Activated T-helper 2 cell treated with anti-CD3 and anti-CD28 coated beads, Interferon-gamma antibody, Interleukin-2, Interleukin-4, amounts not matched to agents 10 μg/mL and 5 μg/mL and 100 μg/mL, durations not matched to agents 14 hours and 24 hours and 36 hours (primary cell): ENCODE measurements at regions not wholly inside any gene's neighbourhood (a gene's known extent, or its start where the extent isn't known, plus 50 kb on each side); places are given as distances from the start of the nearest gene placed in this dataset.

Experiments
- DNase-seq: peaks from one replicate; pipeline ENCODE4 v3.0.0; 2021; ENCODE audit warnings: low spot score
- H3K27ac Mint-ChIP-seq: one replicate; pipeline ENCODE4 v1.8.0; 2021; ENCODE audit warnings: mixed read lengths
- H3K27me3 Mint-ChIP-seq: one replicate; pipeline ENCODE4 v1.8.0; 2021; ENCODE audit warnings: low read depth, mixed read lengths
- H3K36me3 Mint-ChIP-seq: one replicate; pipeline ENCODE4 v1.8.0; 2021; ENCODE audit warnings: low read depth, mixed read lengths
- H3K4me1 Mint-ChIP-seq: one replicate; pipeline ENCODE4 v1.8.0; 2021; ENCODE audit warnings: low read depth, mixed read lengths
- H3K4me3 Mint-ChIP-seq: one replicate; pipeline ENCODE4 v1.8.0; 2021; ENCODE audit warnings: low read depth, mild to moderate bottlenecking, moderate library complexity, mixed read lengths
- H3K9me3 Mint-ChIP-seq: one replicate; pipeline ENCODE4 v1.8.0; 2021; ENCODE audit warnings: mixed read lengths
- intact Hi-C: fragments of 100-400 bp; cut with micrococcal nuclease; formaldehyde crosslinking; loops from one replicate; pipeline ENCODE4 v1.15.1; 2023

DNA sequence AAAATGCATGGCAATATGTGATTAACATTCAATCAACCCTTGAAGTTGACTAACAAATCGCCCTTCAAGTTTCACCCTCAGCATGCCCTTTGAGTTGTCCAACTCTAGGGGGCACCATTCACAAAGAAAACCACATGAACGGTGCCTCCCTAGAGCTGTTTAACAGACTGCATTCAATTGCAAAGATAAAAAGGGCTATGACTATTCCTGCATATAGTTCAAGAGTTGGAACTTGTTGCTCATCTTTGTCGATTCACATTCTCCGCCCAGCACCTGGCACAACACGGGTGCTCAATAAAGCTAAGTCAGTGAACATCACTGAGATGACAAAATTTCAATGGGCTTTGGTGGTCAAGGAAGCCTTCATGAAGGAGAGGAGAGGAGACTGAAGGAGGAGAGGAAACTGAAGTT, 69.6 kb upstream of the SLC30A5 start:
- intact Hi-C loops: no loop called here
- Mint-ChIP-seq H3K9me3 (no peaks in the 10 kb centered on the region), H3K4me1 (peaks cover 2% of the 10 kb centered on the region), H3K27ac (no peak overlapping the region), H3K4me3 (no peak overlapping the region), H3K36me3 (no peaks in the 10 kb centered on the region), H3K27me3 (peaks cover 23% of the 10 kb centered on the region)
- no peak for DNase-seq

DNA sequence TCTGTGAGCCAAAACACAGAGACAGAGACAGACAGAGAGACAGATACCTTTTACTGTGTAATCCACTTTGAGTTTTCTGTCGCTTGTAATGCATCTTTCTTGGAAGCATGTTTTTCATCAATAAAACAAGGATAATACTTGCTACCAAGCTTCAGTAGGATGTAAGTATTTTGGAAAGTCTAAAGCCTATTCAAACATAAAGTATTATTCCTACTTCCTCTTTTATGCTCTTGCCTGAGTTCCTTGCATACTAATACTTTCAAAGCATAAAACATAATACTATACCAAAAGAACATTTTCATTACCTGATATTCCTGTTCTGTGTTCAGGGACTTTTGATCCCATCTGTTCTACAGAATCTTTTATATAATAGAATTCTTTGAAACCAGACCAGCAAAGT, 64.5 kb upstream of the SLC30A5 start:
- H3K9me3 Mint-ChIP-seq: no peaks in the 10 kb centered on the region
- no peak overlapping the region for H3K4me3 Mint-ChIP-seq
- H3K27ac Mint-ChIP-seq: no peak overlapping the region
- peaks cover 1% of the 10 kb centered on the region for H3K4me1 Mint-ChIP-seq
- intact Hi-C loops: no loop called here
- peaks cover 25% of the 10 kb centered on the region for H3K27me3 Mint-ChIP-seq
- DNase-seq: no peak
- H3K36me3 Mint-ChIP-seq: no peaks in the 10 kb centered on the region

DNA sequence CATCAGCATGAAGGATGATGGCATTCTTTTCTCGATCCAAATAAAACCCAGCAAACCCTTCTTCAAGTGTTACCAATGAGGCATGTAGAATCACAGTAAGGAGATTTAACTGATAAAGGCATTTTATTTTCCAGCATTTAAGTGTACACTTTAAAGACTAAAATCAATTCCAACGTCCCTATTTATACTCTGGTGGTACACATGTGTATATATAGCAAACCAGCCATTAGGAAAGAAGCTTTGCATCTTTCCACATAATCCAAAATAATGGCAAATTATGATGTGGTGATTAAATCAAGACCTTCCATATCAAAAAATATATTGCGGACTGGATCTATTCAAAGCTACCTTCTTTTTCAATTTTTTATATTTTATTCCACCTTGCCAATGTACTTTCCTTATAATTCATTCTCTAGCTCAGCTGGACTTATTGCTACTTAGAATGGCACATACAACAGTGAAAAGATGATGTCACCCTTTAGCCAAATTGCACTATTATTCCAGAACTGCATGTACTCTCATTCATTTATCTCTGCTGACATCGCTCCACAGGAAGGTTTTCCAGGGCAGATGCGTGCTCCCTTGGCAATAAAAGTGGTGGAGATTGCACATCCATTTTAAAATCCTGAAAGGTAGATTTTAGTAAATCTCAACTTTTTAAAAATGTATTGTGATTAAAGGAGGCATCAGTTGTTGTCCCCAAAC, 63.3 kb upstream of the SLC30A5 start:
- H3K27me3 Mint-ChIP-seq: peaks cover 21% of the 10 kb centered on the region
- H3K4me1 Mint-ChIP-seq: no peaks in the 10 kb centered on the region
- intact Hi-C loops: no loop called here
- no peaks in the 10 kb centered on the region for H3K36me3 Mint-ChIP-seq
- no peaks in the 10 kb centered on the region for H3K9me3 Mint-ChIP-seq
- H3K4me3 Mint-ChIP-seq: no peak overlapping the region
- no peak for DNase-seq
- H3K27ac Mint-ChIP-seq: no peak overlapping the region

DNA sequence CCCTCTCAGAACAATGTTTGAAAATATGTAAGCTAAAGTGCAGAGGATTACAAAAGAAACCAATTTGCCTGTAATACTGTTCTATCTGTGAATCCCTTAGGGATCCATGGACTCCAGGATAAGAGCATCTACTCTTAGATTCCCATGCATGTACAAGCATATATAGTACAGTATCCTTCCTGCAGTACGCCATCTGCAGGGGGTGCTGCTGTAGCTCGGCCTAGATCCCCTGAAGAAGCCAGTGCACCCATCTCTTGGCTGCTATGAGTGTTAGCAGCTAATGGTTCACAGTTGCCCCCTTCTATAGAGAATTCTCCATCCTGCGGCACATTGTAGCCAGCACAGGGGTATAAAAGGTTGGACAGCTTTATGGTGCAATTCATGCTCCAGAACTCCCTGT, 61.8 kb upstream of the SLC30A5 start:
- Mint-ChIP-seq H3K4me1 (no peaks in the 10 kb centered on the region), H3K27ac (no peak overlapping the region), H3K27me3 (peaks cover 23% of the 10 kb centered on the region), H3K4me3 (no peak overlapping the region), H3K36me3 (no peaks in the 10 kb centered on the region), H3K9me3 (no peaks in the 10 kb centered on the region)
- no peak for DNase-seq
- intact Hi-C loops: no loop called here

DNA sequence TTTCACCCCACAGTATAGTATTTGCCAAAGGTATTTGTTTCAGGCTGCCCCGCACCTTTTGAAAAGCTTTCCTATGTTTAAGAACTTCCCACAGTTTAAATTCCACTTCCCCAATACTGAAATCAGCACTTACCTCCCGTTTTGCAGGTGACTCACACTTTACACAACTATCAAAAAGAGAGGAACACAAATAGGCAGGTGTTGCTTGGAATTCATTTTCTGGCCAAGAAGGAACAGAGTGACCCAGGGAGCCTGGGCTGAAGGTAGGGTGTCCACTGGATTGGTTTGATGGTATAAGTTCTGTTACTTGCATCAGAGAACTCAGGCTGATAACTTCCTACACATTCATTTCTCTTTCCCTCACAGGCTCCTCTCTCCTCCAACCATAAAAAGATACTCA, 60.1 kb upstream of the SLC30A5 start:
- H3K36me3 Mint-ChIP-seq: no peaks in the 10 kb centered on the region
- no peak overlapping the region for H3K4me3 Mint-ChIP-seq
- H3K27ac Mint-ChIP-seq: no peak overlapping the region
- peaks cover 22% of the 10 kb centered on the region for H3K27me3 Mint-ChIP-seq
- no peak for DNase-seq
- no peaks in the 10 kb centered on the region for H3K9me3 Mint-ChIP-seq
- H3K4me1 Mint-ChIP-seq: no peaks in the 10 kb centered on the region
- intact Hi-C loops: no loop called here

DNA sequence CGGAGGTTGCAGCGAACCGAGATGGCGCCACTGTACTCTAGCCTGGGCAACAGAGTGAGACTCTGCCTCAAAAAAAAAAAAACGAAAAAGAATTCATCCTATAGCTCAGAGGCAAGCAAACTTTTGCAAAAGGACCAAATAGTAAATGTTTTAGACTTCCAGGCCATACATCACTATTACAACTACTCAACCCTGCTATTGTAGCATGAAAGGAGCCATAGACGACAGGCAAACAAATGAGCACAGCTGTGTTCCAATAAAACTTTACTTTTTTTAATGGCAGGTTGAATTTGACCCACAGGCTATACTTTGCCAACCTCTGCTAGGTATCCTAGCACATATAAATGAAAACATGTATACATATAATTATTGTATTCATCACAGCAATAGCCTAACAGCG, 58.9 kb upstream of the SLC30A5 start:
- no peak overlapping the region for H3K4me3 Mint-ChIP-seq
- DNase-seq: no peak
- no peaks in the 10 kb centered on the region for H3K36me3 Mint-ChIP-seq
- no peaks in the 10 kb centered on the region for H3K9me3 Mint-ChIP-seq
- no peak overlapping the region for H3K27ac Mint-ChIP-seq
- H3K4me1 Mint-ChIP-seq: no peaks in the 10 kb centered on the region
- intact Hi-C loops: no loop called here
- H3K27me3 Mint-ChIP-seq: peaks cover 15% of the 10 kb centered on the region

DNA sequence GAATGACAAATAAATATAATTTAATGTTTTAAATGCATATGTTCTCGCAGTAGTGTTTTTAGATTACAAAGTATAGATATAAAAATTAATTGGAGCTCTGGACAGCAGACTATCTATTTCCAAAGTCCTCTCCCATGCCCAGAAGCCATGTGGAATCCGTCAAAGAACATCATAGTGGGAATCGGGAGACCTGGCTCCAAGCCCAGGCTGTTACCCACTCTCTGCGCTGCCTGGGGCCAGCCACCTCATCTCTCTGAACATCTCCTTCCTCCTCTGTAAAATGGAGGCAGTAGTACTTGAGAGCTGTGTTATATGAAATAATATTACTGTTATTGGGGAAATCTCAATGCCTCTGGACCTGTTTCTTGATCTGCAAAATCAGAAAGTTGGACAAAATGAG, 58.1 kb upstream of the SLC30A5 start:
- Mint-ChIP-seq H3K27me3 (peaks cover 12% of the 10 kb centered on the region), H3K36me3 (no peaks in the 10 kb centered on the region), H3K4me3 (no peak overlapping the region), H3K4me1 (no peaks in the 10 kb centered on the region), H3K27ac (no peak overlapping the region), H3K9me3 (no peaks in the 10 kb centered on the region)
- intact Hi-C loops: no loop called here
- no peak for DNase-seq

DNA sequence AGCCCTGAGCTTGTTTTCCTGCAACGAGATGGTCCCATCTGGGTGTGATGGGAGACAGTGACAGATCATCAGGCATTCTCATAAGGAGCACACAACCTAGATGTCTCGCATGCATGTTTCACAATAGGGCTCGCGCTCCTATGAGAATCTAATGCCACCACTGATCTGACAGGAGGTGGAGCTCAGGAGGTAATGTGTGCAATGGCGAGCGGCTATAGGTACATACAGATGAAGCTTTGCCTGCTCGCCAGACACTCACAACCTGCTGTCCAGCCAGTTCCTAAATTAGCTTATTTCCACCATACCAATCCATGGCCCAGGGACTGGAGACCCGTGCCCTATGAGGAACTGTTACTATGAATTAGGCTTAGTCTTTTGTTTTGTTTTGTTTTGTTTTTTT, 55.3 kb upstream of the SLC30A5 start:
- Mint-ChIP-seq H3K4me3 (no peak overlapping the region), H3K27me3 (peaks cover 5% of the 10 kb centered on the region), H3K36me3 (no peaks in the 10 kb centered on the region), H3K9me3 (no peaks in the 10 kb centered on the region), H3K4me1 (peaks cover 9% of the 10 kb centered on the region), H3K27ac (no peak overlapping the region)
- DNase-seq: no peak
- intact Hi-C loops: no loop called here

DNA sequence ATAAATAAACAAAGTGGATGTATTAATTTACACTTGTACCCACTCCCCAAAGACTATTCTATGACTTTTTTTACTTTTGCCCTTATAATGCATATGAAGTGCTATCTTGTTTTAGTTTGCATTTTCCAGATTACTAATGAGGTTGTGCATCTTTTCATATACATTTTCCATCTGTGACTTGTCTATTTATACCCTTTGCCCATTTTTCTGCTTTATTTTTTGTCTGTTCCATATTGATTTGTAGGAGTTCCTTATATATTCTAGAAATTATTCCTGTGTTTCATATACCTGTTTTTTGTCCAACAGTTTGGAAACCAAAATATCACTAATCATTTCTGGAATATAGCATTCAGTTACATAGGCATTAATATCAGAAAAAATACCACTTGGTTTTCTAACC, 54.0 kb upstream of the SLC30A5 start:
- peaks cover 16% of the 10 kb centered on the region for H3K4me1 Mint-ChIP-seq
- no peak overlapping the region for H3K27ac Mint-ChIP-seq
- H3K27me3 Mint-ChIP-seq: peaks cover 5% of the 10 kb centered on the region
- no peaks in the 10 kb centered on the region for H3K36me3 Mint-ChIP-seq
- intact Hi-C loops: loop anchor here (5.0 kb wide), 1 partner anchor 52 kb away; the partner anchor contains the start of gene SLC30A5
- no peaks in the 10 kb centered on the region for H3K9me3 Mint-ChIP-seq
- no peak for DNase-seq
- H3K4me3 Mint-ChIP-seq: no peak overlapping the region

DNA sequence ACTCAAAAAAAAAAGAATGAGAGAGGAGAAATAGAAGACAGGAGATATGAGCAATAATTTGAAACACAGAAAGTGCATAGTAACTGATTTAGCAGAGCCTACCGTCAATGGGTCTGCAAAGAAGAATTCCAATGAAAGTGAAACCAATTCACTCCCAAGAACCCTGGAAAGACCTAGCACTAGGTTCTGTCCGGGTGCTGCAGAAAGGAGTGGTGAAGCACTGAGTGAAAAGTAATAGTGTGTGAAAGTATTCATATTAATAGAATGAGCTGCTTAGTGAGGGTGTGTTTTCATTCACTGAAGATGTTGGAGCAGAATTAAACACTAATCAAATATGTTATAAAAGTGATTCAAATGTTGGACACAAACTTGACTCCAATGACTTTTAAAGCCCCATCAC, 51.3 kb upstream of the SLC30A5 start:
- Mint-ChIP-seq H3K4me1 (peaks cover 19% of the 10 kb centered on the region), H3K9me3 (no peaks in the 10 kb centered on the region), H3K4me3 (no peak overlapping the region), H3K36me3 (no peaks in the 10 kb centered on the region), H3K27ac (no peak overlapping the region), H3K27me3 (no peaks in the 10 kb centered on the region)
- DNase-seq: no peak
- intact Hi-C loops: loop anchor here (5.0 kb wide), 1 partner anchor 50 kb away; the partner anchor contains the start of gene SLC30A5

DNA sequence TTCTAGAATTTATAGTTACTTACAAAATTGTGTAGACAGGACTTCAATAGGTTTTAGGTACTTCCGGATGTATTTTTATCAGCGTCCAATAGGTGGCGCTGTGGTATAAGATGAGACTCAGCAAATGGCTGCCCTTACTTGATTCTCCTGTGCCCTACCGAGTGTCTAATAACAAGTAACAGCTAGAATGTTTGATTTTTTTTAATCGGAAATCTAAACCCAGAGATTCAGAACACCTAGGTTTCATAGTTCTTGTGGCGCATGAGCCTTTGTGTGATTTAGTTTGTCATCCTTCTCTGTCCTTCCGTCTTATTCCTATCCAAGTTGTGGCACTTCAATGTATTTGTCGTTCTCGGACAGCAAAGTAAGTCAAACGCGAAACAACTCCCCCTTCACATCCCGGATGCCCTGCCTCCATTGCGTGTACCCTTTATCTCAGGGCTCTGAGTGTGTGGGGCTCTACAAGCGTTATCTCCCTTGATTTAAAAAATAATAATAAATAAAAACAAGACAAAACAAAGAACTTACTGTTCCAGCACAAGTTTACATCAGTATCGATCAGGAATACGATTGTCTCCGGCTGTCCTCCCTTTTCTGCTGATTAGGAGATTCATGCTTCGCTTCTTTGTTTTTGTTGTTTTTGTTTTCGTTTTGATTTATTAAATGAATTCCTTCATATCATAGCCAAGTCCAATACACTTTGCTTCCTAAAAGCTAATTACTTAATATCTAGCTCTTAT, 50.7 kb upstream of the SLC30A5 start:
- H3K4me1 Mint-ChIP-seq: peaks cover 19% of the 10 kb centered on the region
- H3K36me3 Mint-ChIP-seq: no peaks in the 10 kb centered on the region
- H3K27ac Mint-ChIP-seq: peak overlapping the region; percentile 72
- no peaks in the 10 kb centered on the region for H3K9me3 Mint-ChIP-seq
- DNase-seq: peak; percentile 73
- intact Hi-C loops: loop anchor here (1.0 to 5.0 kb wide), 2 partner anchors 49 to 291 kb away; partner anchors contain the start of gene SLC30A5
- peak overlapping the region; percentile 82 for H3K4me3 Mint-ChIP-seq
- H3K27me3 Mint-ChIP-seq: no peaks in the 10 kb centered on the region

DNA sequence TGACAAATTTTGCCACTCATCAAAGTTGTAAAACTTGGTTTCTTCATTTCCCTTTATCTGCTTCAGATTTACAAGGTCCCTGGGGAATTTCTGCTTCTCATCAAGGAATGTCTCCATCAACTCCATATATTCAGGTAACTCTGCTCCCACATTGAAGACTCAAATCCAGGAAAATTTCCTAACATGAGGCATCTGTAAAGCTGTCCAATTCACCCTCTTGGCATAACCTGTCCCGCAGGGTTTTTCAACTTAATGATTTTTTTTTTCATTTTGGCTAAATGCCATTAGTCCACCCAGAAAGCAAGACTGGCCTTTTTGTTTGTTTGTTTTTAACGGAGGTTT, 50.2 kb upstream of the SLC30A5 start:
- Mint-ChIP-seq H3K36me3 (no peaks in the 10 kb centered on the region), H3K27ac (peak overlapping the region; percentile 60), H3K4me1 (peaks cover 19% of the 10 kb centered on the region), H3K9me3 (no peaks in the 10 kb centered on the region), H3K4me3 (no peak overlapping the region), H3K27me3 (no peaks in the 10 kb centered on the region)
- DNase-seq: no peak
- intact Hi-C loops: loop anchor here (1.0 to 5.0 kb wide), 2 partner anchors 49 to 291 kb away; partner anchors contain the start of gene SLC30A5
